ENCODE measurements at regions not wholly inside any gene's neighbourhood (a gene's known extent, or its start where the extent isn't known, plus 50 kb on each side); places are given as distances from the start of the nearest gene placed in this dataset.
"Not testable (repeated sequence)": the region's sequence is repeated elsewhere in the genome, so short reads cannot be mapped to it uniquely, and the experiment has no call there.

DNA sequence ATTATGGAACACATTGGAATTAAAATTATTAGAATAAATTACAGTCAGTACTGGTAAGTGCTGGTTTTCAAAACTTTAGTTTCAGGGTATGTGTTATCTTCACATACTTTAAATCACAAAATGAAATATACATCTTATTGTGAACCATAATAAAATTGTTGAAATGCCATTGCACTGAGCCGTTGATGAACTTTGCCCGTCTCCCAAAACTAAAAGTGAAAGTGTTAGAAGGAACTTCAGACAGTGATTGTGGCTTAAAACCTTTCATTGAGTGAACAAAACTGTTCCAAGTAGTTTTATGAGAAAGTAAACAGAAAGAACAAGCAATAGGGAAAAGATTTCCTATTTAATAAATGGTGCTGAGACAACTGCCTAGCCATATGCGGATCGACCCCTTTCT lies 811.6 kb downstream of the PLCL1 start:
- in situ Hi-C loops (cut with MboI; ENCODE audit: low pct_unique_long_range_greater_than_20kb, low sequenced_read_pairs): no loop called here
- DNase-seq: no peak

DNA sequence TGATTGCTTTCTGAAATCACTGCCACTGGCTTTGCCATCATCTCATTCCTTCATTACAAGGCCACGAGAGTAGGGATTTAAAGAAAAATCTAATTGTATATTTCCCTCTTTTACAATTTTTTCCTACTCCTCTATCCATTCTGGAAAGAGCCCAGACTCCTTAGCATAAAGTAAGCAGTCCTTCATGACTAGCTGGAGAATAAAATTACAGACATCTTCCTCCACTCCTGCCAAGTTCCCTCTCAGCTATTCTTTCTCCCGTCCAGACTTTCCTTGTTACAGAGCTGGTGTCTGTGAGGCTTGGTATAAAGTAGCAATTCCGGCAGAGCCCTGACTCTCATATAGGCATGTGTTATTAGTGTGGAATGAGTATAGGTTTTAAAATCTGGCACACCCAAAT lies 806.8 kb downstream of the PLCL1 start:
- no peak for DNase-seq
- in situ Hi-C loops (cut with MboI; ENCODE audit: low pct_unique_long_range_greater_than_20kb, low sequenced_read_pairs): no loop called here

DNA sequence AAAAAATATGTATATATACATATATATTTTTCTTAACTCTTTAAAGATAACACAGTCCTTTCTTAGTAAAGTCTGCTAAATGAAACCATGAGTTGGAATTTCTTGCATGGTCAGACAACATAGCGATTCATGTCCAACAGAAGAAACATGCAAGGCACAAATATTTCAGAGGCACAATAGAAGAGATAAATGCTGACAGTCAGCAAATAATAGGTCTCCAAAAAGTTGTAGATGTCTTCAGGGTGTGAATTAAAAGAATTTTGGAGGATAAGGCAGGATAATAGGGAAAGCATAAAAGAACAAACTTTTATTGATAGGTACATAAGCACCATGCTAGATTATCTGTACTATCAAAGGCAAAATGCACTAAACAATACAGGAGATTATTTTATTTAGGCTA lies 800.2 kb downstream of the PLCL1 start:
- DNase-seq: no peak
- in situ Hi-C loops (cut with MboI; ENCODE audit: low pct_unique_long_range_greater_than_20kb, low sequenced_read_pairs): no loop called here

DNA sequence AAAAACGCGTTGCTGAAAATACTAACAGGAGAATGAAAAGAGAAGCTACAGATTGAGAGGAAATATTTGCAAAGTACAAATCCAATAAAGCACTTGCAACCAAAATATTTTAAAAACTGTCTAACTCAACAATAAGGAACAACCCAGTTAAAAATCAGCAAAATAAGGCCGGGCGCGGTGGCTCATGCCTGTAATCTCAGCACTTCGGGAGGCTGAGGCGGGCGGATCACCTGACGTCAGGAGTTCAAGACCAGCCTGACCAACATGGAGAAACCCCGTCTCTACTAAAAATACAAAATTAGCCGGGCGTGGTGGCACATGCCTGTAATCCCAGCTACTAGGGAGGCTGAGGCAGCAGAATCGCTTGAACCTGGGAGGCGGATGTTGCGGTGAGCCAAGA lies 798.6 kb downstream of the PLCL1 start:
- DNase-seq; in situ Hi-C loops (cut with MboI; ENCODE audit: low pct_unique_long_range_greater_than_20kb, low sequenced_read_pairs): not testable (repeated sequence)

DNA sequence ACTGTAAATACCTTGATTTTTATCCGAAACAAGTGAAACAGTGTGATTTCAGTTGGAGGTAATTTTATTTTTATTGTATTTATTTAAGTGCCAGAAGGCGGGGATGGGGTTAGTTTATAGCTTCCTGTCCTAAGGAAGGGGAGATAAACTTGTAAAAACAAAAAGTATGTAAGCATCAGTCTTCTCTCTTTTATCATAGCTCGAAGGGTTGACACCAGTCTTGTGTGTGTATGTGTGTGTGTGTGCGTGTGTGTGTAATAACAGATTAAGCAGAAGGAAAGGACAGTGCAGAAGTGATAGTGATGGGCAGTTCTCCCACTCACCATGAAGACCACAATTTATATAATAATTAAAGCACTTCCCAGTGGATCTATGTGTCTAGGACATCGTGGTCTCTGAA lies 793.3 kb downstream of the PLCL1 start:
- DNase-seq: no peak

DNA sequence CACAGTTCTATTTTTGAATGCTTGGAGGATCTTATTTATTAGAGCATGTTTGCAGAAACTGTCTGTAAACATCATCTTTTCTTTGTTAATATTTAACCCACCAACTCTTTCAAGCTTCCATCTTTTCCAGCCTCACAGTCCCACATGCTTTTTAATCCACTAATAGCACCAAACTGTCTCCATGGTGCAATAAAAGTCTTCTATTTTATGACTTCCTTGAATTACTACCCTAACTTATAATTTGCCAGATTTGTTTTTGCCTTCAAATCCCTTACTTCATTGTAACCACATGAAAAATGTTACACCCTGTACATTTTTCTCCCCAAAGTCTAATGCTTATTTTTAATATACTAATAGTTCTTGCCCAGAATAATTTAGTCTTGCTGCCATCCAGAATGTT lies 792.6 kb downstream of the PLCL1 start:
- no peak for DNase-seq
- in situ Hi-C loops (cut with MboI; ENCODE audit: low pct_unique_long_range_greater_than_20kb, low sequenced_read_pairs): no loop called here

More for the DNA sequence above, 793.3 kb downstream of the PLCL1 start:
- in situ Hi-C loops (cut with MboI; ENCODE audit: low pct_unique_long_range_greater_than_20kb, low sequenced_read_pairs): no loop called here

DNA sequence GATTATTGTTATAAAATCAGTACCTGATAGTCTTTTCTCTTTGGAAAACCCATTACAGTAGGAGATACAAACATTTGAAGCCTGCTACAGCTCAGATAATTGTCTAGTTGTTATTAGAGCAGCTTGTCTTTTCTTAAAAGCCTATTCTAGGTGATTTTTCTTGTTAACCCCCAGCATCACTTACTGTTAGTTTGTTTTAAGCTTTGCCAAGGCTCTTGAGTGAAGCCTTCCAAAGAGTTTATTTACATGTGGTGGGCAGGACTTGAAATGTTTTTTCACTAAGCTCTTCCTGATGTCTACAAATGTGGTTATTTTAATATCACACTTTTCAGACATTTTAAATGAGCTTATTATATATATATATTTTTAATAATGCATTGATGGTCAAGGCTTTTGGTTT lies 791.3 kb downstream of the PLCL1 start:
- in situ Hi-C loops (cut with MboI; ENCODE audit: low pct_unique_long_range_greater_than_20kb, low sequenced_read_pairs): no loop called here
- DNase-seq: no peak

DNA sequence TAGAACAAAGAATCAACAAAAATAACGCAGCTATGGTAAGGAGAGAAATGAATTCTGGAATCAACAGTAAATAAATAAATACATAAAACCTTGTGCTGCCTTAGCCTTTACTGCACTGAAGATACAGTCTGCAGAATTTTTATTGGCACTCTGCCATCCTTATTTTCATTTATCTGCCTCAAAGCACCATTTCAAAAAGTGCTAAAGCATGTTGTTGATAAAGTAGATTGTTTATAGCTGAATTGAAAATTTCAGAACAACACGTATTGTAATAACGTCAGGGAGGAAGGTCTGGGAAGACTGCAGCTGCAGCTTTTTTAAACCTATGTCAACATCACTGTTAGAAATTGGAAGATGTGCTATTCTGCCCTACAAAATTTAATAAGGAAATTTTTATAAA lies 787.2 kb downstream of the PLCL1 start:
- in situ Hi-C loops (cut with MboI; ENCODE audit: low pct_unique_long_range_greater_than_20kb, low sequenced_read_pairs): no loop called here
- no peak for DNase-seq

DNA sequence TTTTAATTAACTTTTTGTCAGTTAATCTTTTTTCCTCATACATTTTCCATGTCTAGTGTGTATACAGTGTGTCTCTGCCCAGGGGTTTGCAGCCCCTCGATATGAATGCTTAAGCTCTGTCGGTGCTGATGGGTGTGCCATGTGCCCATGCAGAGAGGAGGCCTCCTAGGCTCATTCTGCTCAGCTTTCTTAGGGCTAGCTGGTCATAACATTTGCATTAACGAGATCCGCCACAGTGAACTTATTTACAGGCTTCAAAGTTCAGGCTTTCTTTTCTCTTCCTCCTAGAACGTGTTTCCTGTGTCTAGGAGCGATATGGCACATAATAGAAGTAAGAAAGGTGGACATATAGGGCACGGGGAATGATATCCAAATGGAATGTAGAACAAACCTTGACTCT lies 783.3 kb downstream of the PLCL1 start:
- in situ Hi-C loops (cut with MboI; ENCODE audit: low pct_unique_long_range_greater_than_20kb, low sequenced_read_pairs): no loop called here
- no peak for DNase-seq

DNA sequence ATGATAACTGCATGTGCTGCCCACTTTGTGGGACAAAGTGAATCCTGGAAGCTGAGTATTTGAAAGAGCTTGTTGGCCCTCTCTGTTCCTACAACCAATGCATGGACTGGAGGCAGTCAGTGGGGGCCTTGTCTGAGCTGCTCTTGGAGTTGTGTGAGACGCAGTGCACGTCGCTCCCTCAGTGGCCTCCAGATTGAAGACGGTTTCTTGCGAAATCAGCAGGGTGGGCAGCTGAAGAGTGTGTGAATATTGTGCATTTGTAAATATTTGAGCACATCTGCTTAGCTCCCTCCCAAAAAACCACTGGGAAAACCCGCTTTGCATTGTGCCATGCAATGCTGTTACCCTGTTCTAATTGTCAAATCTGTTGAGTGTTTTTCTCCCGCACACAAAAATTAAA lies 782.8 kb downstream of the PLCL1 start:
- no peak for DNase-seq
- in situ Hi-C loops (cut with MboI; ENCODE audit: low pct_unique_long_range_greater_than_20kb, low sequenced_read_pairs): no loop called here

DNA sequence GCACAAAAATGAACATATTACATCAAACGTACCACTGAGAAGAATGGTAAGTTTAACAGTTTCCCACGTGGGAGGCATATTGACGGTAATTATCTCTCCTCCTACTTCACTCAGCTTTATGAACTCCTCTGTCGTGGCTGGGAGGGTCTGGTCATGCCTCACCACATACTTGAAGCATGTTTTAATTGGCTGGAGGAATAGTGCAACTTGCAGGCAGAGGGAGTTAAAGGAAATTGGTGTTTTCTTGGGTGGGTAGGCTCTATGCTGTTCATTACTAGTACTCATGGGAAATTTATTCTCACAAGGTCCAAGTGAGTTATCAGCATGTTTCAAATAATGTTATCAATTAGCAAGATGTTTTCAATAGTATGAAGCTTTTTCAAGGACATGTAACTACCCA lies 767.0 kb downstream of the PLCL1 start:
- in situ Hi-C loops (cut with MboI; ENCODE audit: low pct_unique_long_range_greater_than_20kb, low sequenced_read_pairs): no loop called here
- no peak for DNase-seq

DNA sequence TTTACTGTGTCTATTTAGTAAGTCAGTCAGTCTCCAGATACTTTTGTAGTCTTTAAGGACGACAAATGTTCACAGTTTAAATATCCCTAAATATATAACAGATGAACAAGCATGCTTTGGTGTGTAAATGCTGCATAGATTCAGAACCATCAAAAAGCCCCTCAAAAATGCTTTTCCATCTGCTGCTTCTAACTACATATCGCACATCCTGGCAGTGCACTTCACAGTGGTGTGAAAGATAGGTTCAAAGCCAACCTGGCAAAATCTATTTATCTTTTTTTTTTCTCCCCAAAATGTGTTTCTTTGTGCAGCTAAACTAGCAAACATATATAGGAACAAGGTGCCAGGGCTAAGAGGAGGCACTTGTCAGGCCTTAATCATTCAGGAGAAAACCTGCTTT lies 753.8 kb downstream of the PLCL1 start:
- in situ Hi-C loops (cut with MboI; ENCODE audit: low pct_unique_long_range_greater_than_20kb, low sequenced_read_pairs): no loop called here
- no peak for DNase-seq

DNA sequence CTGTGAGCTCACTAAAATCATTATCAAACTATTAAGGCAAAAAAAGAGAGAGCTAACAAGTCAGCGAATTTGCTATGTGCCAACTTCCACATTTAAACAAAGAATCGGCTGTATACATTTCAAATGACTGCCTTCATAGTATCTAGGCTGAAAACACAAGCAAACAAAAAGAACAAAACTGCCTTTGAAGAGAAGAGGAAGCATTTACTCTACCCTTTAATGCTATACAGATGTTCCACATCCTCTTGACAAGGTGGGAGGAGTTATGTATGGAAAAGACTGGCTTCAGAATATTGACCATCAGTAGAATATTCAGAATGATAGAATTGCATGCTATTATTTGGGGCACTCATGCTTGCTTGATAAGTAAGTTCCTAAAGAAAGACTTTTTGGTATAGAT lies 741.7 kb downstream of the PLCL1 start:
- in situ Hi-C loops (cut with MboI; ENCODE audit: low pct_unique_long_range_greater_than_20kb, low sequenced_read_pairs): no loop called here
- DNase-seq: no peak

DNA sequence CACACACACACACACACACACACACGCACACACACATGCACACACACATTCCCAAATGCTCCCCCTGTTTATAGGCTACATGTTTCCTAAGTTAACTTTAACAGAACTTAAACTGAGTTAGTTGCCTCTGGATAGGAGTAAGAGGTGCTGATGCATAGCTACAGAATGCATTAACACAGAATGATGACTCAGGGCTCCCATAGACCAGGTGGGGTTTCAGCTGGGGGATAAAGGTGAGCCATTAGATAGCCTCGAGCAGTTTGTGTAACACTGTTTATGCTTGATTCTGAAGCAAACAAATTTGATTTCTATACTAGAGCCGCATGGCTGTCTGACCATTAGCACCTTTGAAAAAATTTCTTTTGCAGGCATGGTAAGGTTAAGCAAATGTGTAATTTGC lies 741.0 kb downstream of the PLCL1 start:
- in situ Hi-C loops (cut with MboI; ENCODE audit: low pct_unique_long_range_greater_than_20kb, low sequenced_read_pairs): no loop called here
- DNase-seq: no peak

DNA sequence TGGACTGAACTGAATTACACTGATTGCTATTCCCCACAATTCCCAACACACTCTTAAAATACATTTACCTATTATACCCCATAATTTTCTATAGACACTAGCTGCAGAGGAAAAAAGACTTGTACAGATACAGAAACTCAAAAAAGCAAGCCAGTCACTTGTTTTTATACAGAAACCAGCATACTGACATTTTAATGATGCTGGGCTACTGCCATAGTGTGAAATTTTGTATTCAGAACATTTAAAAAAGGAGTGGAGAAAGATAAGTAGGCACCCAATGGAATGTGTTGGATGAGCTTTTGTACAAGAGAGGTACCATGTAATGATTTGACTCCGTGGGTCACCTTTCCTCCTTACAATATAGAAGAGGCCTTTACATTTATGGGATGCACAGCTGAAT lies 740.1 kb downstream of the PLCL1 start:
- in situ Hi-C loops (cut with MboI; ENCODE audit: low pct_unique_long_range_greater_than_20kb, low sequenced_read_pairs): no loop called here

DNA sequence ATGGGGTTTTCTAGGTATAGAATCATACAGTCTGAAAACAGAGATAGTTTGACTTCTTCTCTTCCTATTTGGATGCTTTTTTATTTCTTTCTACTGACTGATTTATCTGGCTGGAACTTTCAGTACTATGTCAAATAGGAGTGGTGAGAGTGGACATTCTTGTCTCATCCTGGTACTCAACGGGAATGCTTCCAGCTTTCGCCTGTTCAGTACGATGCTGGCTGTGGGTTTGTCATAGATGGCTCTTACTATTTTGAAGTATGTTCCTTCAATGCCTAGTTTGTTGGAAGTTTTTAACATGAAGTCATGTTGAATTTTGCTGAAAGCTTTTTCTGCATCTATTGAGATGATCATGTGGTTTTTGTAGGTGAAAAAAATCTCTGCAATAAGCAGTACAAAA lies 730.4 kb downstream of the PLCL1 start:
- in situ Hi-C loops (cut with MboI; ENCODE audit: low pct_unique_long_range_greater_than_20kb, low sequenced_read_pairs): no loop called here
- no peak for DNase-seq

More for the DNA sequence above, 740.1 kb downstream of the PLCL1 start:
- no peak for DNase-seq

DNA sequence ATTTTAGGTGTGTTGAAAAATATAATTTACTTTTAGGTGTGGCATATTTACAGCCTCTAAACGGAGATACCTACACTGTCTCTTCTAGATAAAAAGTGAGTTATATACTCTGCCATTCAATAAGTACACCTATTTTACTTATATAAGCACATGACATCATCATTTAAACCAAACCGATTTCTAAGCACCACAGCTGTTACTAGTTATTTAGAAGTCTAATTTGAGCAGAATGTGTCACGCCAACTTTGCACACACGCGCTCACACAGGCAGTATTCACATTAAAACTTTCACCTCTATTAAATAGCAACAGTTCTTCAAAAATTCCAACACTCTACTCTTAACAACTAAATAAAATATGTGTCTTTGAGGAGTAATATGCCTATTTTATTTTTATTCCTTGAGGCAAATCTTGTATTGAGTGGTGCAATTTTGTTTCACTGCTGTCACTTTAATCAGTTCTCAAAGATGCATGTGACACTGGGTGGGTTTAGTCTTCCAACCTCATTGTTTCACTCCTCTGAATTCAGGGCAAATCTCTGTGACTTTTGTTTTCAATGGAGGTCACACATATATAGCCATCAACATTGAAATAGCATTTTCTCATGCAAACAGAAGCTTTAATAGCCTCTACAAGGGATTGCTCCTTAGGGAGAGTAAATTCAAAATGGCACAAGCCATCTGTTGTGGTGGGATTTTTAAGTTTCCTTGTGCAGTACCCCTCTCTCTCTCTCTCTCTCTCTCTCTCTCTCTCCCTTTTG lies 721.0 kb downstream of the PLCL1 start:
- DNase-seq: no peak
- in situ Hi-C loops (cut with MboI; ENCODE audit: low pct_unique_long_range_greater_than_20kb, low sequenced_read_pairs): no loop called here

DNA sequence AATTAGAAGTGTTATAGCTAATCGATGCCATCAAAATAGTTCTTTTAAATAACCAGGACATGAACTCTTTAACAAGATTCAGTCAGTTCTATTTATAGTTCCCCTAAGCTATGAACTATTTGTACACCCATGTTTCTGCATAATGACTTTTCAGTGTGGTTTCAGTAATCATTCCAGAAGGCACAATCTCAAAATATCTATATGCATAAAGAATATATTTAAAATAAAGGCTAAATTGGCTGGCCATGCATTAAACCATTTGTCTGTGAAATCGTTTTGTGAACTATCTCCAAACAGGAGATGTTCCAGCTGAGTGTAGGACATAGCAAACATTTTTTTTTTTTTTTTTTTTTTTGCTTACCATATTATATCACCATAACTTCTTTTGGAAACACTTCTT lies 719.3 kb downstream of the PLCL1 start:
- no peak for DNase-seq
- in situ Hi-C loops (cut with MboI; ENCODE audit: low pct_unique_long_range_greater_than_20kb, low sequenced_read_pairs): no loop called here

DNA sequence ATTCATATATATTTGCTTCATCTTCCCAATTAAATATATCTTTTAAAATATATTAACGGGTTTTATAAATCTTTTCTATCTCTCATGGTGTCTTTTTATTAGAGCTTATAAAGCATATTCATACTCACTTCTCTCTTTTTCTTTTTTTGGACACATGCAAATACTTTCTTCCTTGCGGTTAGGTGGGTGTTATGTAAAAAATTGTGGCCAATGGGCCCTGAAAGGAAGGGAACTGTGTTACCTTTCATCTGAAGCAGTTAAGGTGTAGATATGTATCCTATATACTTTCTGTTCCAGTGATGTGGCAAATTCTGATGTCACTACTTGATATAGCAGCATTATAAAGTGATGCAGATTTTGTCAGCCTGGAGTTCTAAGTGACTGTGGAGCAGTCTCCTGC lies 714.5 kb downstream of the PLCL1 start:
- no peak for DNase-seq
- in situ Hi-C loops (cut with MboI; ENCODE audit: low pct_unique_long_range_greater_than_20kb, low sequenced_read_pairs): no loop called here

DNA sequence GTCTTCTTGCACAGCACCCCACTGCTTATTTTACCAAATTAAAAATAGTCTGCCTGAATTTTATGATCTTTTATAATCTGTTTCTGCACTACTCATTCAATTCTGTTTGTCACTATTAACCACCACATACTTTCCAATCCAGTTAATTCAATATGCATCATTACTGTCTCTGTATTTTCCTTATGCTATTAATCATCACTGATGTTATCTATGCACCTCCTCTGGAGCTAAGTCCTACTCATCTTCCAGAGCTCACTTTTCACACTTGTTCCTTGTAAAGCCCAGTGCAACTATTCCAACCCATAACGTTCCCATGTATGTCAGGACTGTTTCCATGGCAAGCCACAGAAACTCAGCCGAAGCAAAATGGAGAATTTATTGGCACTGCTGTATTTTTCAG lies 713.6 kb downstream of the PLCL1 start:
- in situ Hi-C loops (cut with MboI; ENCODE audit: low pct_unique_long_range_greater_than_20kb, low sequenced_read_pairs): no loop called here
- DNase-seq: no peak

DNA sequence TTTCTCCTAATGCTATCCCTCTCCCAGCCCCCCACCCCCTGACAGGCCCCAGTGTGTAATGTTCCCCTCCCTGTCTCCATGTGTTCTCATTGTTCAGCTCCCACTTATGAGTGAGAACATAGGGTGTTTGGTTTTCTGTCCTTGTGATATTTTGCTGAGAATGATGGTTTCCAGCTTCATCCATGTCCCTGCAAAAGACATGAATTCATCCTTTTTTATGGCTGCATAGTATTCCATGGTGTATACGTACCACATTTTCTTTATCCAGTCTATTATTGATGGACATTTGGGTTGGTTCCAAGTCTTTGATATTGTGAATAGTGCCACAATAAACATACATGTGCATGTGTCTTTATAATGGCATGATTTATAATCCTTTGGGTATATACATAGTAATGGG lies 704.2 kb downstream of the PLCL1 start:
- DNase-seq; in situ Hi-C loops (cut with MboI; ENCODE audit: low pct_unique_long_range_greater_than_20kb, low sequenced_read_pairs): not testable (repeated sequence)

DNA sequence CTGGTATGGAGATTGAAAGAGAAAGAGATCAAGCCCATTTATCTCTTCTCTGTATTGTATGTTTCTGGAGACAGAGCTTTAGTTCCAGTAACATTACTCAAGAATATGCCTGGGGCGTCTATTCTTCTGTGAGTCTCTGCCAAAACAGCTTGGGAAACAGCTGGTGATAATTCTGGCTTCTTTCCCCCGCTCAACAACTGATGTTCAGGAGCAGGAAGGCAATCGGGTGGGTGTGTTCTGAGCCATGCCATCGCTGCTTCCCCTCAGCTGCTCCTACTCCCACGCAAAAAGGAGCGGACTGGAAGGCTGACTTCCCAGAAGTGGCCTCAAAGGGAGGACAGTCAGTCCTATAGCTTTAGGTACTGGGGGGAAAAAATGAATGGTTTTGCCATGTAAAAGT lies 695.1 kb downstream of the PLCL1 start:
- peak; percentile 15 for DNase-seq
- in situ Hi-C loops (cut with MboI; ENCODE audit: low pct_unique_long_range_greater_than_20kb, low sequenced_read_pairs): no loop called here
